ENCODE measurements at regions not wholly inside any gene's neighbourhood (a gene's known extent, or its start where the extent isn't known, plus 50 kb on each side); places are given as distances from the start of the nearest gene placed in this dataset.

DNA sequence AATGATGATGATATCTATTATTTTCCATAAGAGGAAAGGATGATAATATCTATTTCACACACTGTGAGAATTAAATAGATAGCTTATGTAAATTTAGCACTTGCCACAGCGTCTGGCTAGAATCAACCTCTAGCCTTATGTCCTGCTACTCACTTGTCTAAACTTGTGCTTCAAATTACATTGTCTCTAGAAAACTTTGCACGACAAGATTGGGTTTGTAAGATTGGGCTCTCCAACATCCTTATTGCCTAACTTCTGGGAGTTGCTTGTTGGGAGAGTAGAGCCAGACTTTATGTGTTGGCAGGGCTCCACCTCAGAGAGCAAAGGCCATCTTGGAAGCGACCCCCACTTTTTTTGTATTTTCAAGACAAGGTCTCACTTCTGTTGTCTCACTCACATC lies 50.0 kb upstream of the POGK start:
- Histone ChIP-seq H3K27ac (no peak overlapping the region), H3K4me3 (no peak overlapping the region), H3K27me3 (peaks cover 3% of the 10 kb centered on the region), H3K36me3 (no peaks in the 10 kb centered on the region), H3K9me3 (no peaks in the 10 kb centered on the region), H3K4me1 (no peaks in the 10 kb centered on the region)
- 52% methylated on average over 3 of the region's 3 CpGs for WGBS
- TF ChIP-seq POLR2AphosphoS5 (IDR thresholded peaks at IDR 0.05) (no peak), POLR2A (IDR thresholded peaks at IDR 0.05) (no peak), EP300 (IDR thresholded peaks at IDR 0.05) (no peak), CTCF (IDR thresholded peaks at IDR 0.05) (no peak)
- no peak for DNase-seq (ENCODE audit: low spot score in 2 of 2)
